Keratinocyte (primary cell): ENCODE measurements at regions not wholly inside any gene's neighbourhood (a gene's known extent, or its start where the extent isn't known, plus 50 kb on each side); places are given as distances from the start of the nearest gene placed in this dataset.

Experiments
- DNase-seq: peaks from one replicate; pipeline ENCODE4 v3.0.0-alpha.2; 2011; ENCODE audit warnings: low read depth, missing footprints, low spot score
- FAIRE-seq: peaks from 2 replicates; lab custom pipeline; 2011; peaks lifted over from hg19 to GRCh38; lab: Jason Lieb, UNC
- H2AFZ ChIP-seq: 2 replicates; pipeline ENCODE4 v1.6.0; 2012; ENCODE audit warnings: low read length, control low read depth, inconsistent platforms; ENCODE audit not compliant: control insufficient read depth
- H3K27ac ChIP-seq: 2 replicates; pipeline ENCODE4 v1.5.1; 2011; ENCODE audit warnings: low read length; ENCODE audit not compliant: control insufficient read depth, insufficient read depth
- H3K27me3 ChIP-seq: 3 replicates; pipeline ENCODE4 v1.6.0; 2011; ENCODE audit warnings: low read length; ENCODE audit not compliant: control insufficient read depth, insufficient read depth; ENCODE audit errors: extremely low read depth
- H3K36me3 ChIP-seq, 2 experiments: 2 replicates in 1 of 2; 3 replicates in 1 of 2; pipeline ENCODE4 v1.5.1; 2011; ENCODE audit warnings: low read length in 2 of 2, mild to moderate bottlenecking in 1 of 2; ENCODE audit not compliant: control insufficient read depth in 2 of 2, insufficient read depth in 2 of 2; ENCODE audit errors: extremely low read depth in 1 of 2
- H3K4me1 ChIP-seq: 3 replicates; pipeline ENCODE4 v1.5.1; 2011; ENCODE audit warnings: low read length; ENCODE audit not compliant: control insufficient read depth, insufficient read depth; ENCODE audit errors: extremely low read depth
- H3K4me2 ChIP-seq: 3 replicates; pipeline ENCODE4 v1.6.0; 2011; ENCODE audit warnings: low read depth, low read length; ENCODE audit not compliant: control insufficient read depth, insufficient read depth; ENCODE audit errors: extremely low read depth
- H3K4me3 ChIP-seq, 3 experiments: fragments of 200-600 bp in 1 of 3; sonication (generic) in 1 of 3; 2 replicates in 2 of 3; 3 replicates in 1 of 3; pipeline ENCODE4 v1.5.1; 2011 to 2016; ENCODE audit warnings: low read length in 3 of 3, mild to moderate bottlenecking in 3 of 3, control low read depth in 2 of 3, inconsistent platforms in 1 of 3, low read depth in 1 of 3, mixed read lengths in 1 of 3, mixed run types in 1 of 3, moderate library complexity in 1 of 3; ENCODE audit not compliant: control insufficient read depth in 2 of 3, insufficient read depth in 2 of 3; ENCODE audit errors: extremely low read depth in 1 of 3
- H3K79me2 ChIP-seq: 2 replicates; pipeline ENCODE4 v1.6.0; 2012; ENCODE audit warnings: low read length; ENCODE audit not compliant: control insufficient read depth, insufficient read depth
- H3K9ac ChIP-seq: 3 replicates; pipeline ENCODE4 v1.6.0; 2011; ENCODE audit warnings: low read length; ENCODE audit not compliant: control insufficient read depth, insufficient read depth; ENCODE audit errors: extremely low read depth
- H3K9me1 ChIP-seq: 3 replicates; pipeline ENCODE4 v1.6.0; 2011; ENCODE audit warnings: low read length; ENCODE audit not compliant: control insufficient read depth, insufficient read depth; ENCODE audit errors: extremely low read depth
- H3K9me3 ChIP-seq: 2 replicates; pipeline ENCODE4 v1.5.1; 2012; ENCODE audit warnings: low read depth, low read length; ENCODE audit not compliant: control insufficient read depth
- H4K20me1 ChIP-seq: 3 replicates; pipeline ENCODE4 v1.6.0; 2011; ENCODE audit warnings: low read length; ENCODE audit not compliant: control insufficient read depth, insufficient read depth; ENCODE audit errors: extremely low read depth
- CTCF ChIP-seq, 3 experiments: IDR thresholded peaks in 1 of 3; conservative IDR thresholded peaks in 1 of 3; optimal IDR thresholded peaks in 1 of 3; 2 replicates in 2 of 3; 3 replicates in 1 of 3; pipeline versions ENCODE3 to v1.5.1; 2011; ENCODE audit warnings: low read length in 3 of 3, mild to moderate bottlenecking in 3 of 3, moderate library complexity in 2 of 3, control low read depth in 1 of 3, inconsistent platforms in 1 of 3; ENCODE audit not compliant: insufficient read depth in 2 of 3; ENCODE audit errors: extremely low read depth in 1 of 3
- EZH2 ChIP-seq: IDR thresholded peaks from one replicate; pipeline ENCODE4 v1.6.1; 2012; ENCODE audit warnings: inconsistent platforms, mild to moderate bottlenecking, low read length, moderate library complexity
- dilution Hi-C: fragments of 300-500 bp; cut with MboI; formaldehyde crosslinking; loops from one replicate; pipeline ENCODE4 v1.7.0; 2020; ENCODE audit warnings: low sequenced_read_pairs; ENCODE audit not compliant: extremely low pct_ligation_motif_present

DNA sequence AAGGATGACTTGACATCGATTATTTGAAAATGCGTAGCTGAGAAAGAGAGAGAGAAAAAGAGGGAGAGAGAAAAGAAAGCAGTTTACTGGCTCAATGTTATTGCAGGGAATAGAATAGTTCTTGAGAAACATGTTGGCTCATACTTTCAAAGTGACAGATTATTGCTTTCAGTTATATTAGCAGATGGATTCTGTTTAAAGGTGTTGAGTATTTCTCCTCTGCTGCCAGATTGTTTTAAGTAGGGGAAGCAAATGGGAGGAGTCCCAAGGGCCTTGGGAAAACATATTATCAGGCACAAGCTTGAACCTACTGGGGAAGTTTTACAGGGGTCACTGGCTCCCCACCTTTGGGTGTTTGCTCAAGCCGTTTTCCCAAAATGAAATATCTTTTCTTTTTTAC is 203.8 kb upstream of the SRRM4 start:
- Histone ChIP-seq H3K4me1 (no peaks in the 10 kb centered on the region), H2AFZ (no peak overlapping the region), H3K27me3 (no peaks in the 10 kb centered on the region), H3K9ac (no peak overlapping the region), H3K79me2 (no peaks in the 10 kb centered on the region), H3K36me3 (no peaks in the 10 kb centered on the region), H3K9me1 (no peaks in the 10 kb centered on the region), H3K27ac (no peak overlapping the region), H3K4me3 (no peak overlapping the region), H4K20me1 (no peaks in the 10 kb centered on the region), H3K4me2 (no peak overlapping the region), H3K9me3 (no peaks in the 10 kb centered on the region)
- no peak for TF ChIP-seq EZH2
- TF ChIP-seq CTCF (optimal IDR thresholded peaks at IDR 0.05 in 1 of 3, IDR thresholded peaks at IDR 0.05 in 1 of 3, conservative IDR thresholded peaks at IDR 0.05 in 1 of 3; ENCODE audit: extremely low read depth in 1 of 3, insufficient read depth in 2 of 3, low read length in 3 of 3) = no peak
- DNase-seq (no peak), FAIRE-seq (no peak)
- dilution Hi-C loops = no loop called here

DNA sequence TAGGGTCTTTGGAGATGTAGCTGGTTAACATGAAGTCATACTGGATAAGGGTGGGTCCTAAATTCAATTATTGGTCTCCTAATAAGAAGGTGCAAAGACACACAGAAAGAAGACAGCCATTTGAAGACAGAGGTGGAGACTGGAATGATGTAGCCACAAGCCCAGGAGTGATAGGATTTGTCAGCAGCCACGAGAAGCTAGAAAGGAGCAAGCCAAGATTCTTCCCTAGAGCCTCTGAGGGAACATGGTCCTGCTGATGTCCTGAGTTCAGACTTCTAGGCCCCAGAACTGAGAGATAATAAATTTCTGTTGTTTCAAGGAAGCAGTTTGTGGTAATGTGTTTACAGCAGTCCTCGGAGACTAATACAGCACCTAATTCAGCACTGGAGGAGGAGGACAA is 203.3 kb upstream of the SRRM4 start:
- FAIRE-seq (no peak), DNase-seq (no peak)
- Histone ChIP-seq H3K36me3 (no peaks in the 10 kb centered on the region), H4K20me1 (no peaks in the 10 kb centered on the region), H3K27me3 (no peaks in the 10 kb centered on the region), H3K4me2 (no peak overlapping the region), H3K9me3 (no peaks in the 10 kb centered on the region), H3K9me1 (no peaks in the 10 kb centered on the region), H3K4me1 (no peaks in the 10 kb centered on the region), H3K79me2 (no peaks in the 10 kb centered on the region), H3K27ac (no peak overlapping the region), H2AFZ (no peak overlapping the region), H3K9ac (no peak overlapping the region), H3K4me3 (no peak overlapping the region)
- dilution Hi-C loops = no loop called here
- TF ChIP-seq CTCF (optimal IDR thresholded peaks at IDR 0.05 in 1 of 3, IDR thresholded peaks at IDR 0.05 in 1 of 3, conservative IDR thresholded peaks at IDR 0.05 in 1 of 3; ENCODE audit: extremely low read depth in 1 of 3, insufficient read depth in 2 of 3, low read length in 3 of 3) (no peak), EZH2 (no peak)
